ENCODE measurements at regions not wholly inside any gene's neighbourhood (a gene's known extent, or its start where the extent isn't known, plus 50 kb on each side); places are given as distances from the start of the nearest gene placed in this dataset.

DNA sequence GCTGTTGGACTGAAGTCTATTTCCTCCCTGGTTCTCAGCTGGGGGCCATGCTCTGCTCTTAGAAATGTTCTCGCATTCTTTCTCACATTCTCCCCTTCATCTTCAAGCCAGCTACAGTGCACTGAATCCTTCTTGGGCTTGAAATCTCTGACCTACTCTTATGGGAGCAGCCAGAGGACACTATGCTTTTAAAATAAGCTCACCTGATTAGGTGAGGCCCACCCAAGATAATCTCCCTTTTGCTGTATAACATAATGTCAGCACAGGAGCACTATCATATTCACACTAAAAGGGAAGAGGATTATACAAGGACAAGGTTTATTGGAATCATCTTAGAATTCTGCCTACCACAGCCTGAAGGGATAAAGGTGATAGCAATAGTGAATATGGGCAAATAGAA is 146.3 kb downstream of the ZNF674 start:
- peaks cover 68% of the 10 kb centered on the region in 2 experiments for H3K9me3 Mint-ChIP-seq
- Histone ChIP-seq H2AK5ac (ENCODE audit: insufficient read length, low read length) (no peak overlapping the region), H3K4ac (ENCODE audit: low read depth, low read length) (no peak overlapping the region), H3K18ac (ENCODE audit: insufficient read length, low read depth, low read length) (no peak overlapping the region), H4K5ac (ENCODE audit: insufficient read length, low read depth, low read length) (no peak overlapping the region), H3K56ac (ENCODE audit: insufficient read length, low read depth, low read length) (no peak overlapping the region), H3K4me2 (ENCODE audit: insufficient read depth, insufficient read length, low read length) (no peak overlapping the region), H3K23me2 (ENCODE audit: insufficient read length, low read depth, low read length, poor library complexity, severe bottlenecking) (no peaks in the 10 kb centered on the region), H2BK120ac (ENCODE audit: low read depth, low read length, poor library complexity, severe bottlenecking) (no peak overlapping the region), H2BK12ac (ENCODE audit: insufficient read length, low read depth, low read length) (no peak overlapping the region), H3K9me3 (ENCODE audit: control insufficient read depth, low read depth, low read length) (no peaks in the 10 kb centered on the region), H4K91ac (ENCODE audit: insufficient read length, low read depth, low read length) (no peak overlapping the region), H3K27me3 (ENCODE audit: insufficient read depth, low read length) (no peaks in the 10 kb centered on the region), H3K79me1 (ENCODE audit: insufficient read depth, low read depth, low read length, poor library complexity, severe bottlenecking) (no peaks in the 10 kb centered on the region), H4K20me1 (ENCODE audit: control insufficient read depth, insufficient read depth, insufficient read length) (no peaks in the 10 kb centered on the region), H2BK5ac (ENCODE audit: insufficient read length, low read length) (no peak overlapping the region), H3K27ac (ENCODE audit: insufficient read length, low read depth, low read length) (no peak overlapping the region), H4K8ac (replicated peaks; ENCODE audit: insufficient read length, low read depth, low read length) (no peak overlapping the region), H2BK15ac (ENCODE audit: low read depth, low read length) (no peak overlapping the region), H3T11ph (ENCODE audit: low read length) (no peak overlapping the region), H3K14ac (ENCODE audit: insufficient read depth, low read length) (no peak overlapping the region), H2AFZ (ENCODE audit: low read length) (no peak overlapping the region), H3K9ac (ENCODE audit: extremely low read depth, insufficient read length, low read length) (no peak overlapping the region), H2BK20ac (ENCODE audit: low read depth, low read length, poor library complexity, severe bottlenecking) (no peak overlapping the region), H3K4me1 (ENCODE audit: insufficient read depth, low read length) (no peaks in the 10 kb centered on the region), H3K23ac (ENCODE audit: insufficient read length, low read depth, low read length) (no peak overlapping the region), H3K79me2 (ENCODE audit: insufficient read depth, low read length) (no peaks in the 10 kb centered on the region)
- TF ChIP-seq, protein P1, sequence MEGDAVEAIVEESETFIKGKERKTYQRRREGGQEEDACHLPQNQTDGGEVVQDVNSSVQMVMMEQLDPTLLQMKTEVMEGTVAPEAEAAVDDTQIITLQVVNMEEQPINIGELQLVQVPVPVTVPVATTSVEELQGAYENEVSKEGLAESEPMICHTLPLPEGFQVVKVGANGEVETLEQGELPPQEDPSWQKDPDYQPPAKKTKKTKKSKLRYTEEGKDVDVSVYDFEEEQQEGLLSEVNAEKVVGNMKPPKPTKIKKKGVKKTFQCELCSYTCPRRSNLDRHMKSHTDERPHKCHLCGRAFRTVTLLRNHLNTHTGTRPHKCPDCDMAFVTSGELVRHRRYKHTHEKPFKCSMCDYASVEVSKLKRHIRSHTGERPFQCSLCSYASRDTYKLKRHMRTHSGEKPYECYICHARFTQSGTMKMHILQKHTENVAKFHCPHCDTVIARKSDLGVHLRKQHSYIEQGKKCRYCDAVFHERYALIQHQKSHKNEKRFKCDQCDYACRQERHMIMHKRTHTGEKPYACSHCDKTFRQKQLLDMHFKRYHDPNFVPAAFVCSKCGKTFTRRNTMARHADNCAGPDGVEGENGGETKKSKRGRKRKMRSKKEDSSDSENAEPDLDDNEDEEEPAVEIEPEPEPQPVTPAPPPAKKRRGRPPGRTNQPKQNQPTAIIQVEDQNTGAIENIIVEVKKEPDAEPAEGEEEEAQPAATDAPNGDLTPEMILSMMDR (conservative IDR thresholded peaks at IDR 0.05): no peak
- H3K4me3 Mint-ChIP-seq: no peak overlapping the region
- no peak for DNase-seq
- H3K27ac Mint-ChIP-seq: no peak overlapping the region
- H3K27me3 Mint-ChIP-seq (ENCODE audit: low read depth): peaks cover 1% of the 10 kb centered on the region; the same call in 1 of the 2 replicates
- H3K4me1 Mint-ChIP-seq: no peaks in the 10 kb centered on the region
- no CpG with 5 or more reads among the region's 1 CpG for WGBS (ENCODE audit: extremely low coverage, insufficient read length, low lambda C conversion rate)
- peaks cover 14 to 17% (median 14%) of the 10 kb centered on the region in 3 experiments for H3K36me3 Mint-ChIP-seq (ENCODE audit: insufficient read depth in 1 of 3, low read depth in 3 of 3)
